HG02943 (cell line): ENCODE measurements at regions not wholly inside any gene's neighbourhood (a gene's known extent, or its start where the extent isn't known, plus 50 kb on each side); places are given as distances from the start of the nearest gene placed in this dataset.

Experiments
- ATAC-seq: cut with Tn5 transposase; IDR thresholded peaks from one replicate; pipeline ENCODE4 v1.9.1; 2021; ENCODE audit warnings: mild to moderate bottlenecking, low read depth, moderate library complexity; ENCODE audit not compliant: unreplicated experiment

DNA sequence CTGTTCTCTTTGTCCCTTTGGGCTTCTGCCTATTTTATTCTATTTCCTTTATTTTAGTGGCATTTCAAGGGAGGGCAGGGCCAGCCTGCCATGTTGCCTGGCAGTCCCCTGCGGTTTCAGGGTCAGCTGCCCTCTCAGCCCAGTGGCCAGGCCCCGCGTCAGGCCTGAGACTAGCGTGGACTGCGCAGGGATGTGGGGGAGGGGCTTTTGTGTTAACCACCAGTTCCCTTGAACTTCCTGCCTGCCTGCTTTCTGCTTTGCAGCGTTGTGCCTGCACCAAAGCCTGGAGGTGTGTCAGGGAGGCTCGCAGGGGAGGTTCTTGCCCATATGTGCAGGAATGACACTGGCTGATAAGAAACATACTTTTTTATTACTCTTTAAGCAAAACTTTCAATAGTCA, 157.6 kb downstream of the SLC35B3 start:
- no peak for ATAC-seq

DNA sequence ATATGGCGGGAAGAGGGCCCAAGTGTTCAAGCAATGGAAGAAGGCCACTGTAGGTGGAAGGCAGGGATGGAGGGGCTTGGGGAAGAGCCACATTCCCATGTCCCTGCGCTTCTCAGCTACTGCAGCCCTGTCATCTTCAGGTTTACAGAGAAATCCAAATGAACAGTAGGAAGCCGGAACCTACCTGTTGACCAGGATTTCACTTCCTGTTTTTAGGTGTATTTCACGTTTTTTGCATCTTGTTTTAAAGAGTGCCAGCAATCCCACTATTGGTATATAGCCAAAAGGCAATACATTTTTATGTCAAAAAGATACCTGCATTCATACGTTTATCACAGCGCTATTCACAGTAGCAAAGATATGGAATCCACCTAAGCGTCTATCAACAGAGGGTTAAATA, 159.2 kb downstream of the SLC35B3 start:
- no peak for ATAC-seq

DNA sequence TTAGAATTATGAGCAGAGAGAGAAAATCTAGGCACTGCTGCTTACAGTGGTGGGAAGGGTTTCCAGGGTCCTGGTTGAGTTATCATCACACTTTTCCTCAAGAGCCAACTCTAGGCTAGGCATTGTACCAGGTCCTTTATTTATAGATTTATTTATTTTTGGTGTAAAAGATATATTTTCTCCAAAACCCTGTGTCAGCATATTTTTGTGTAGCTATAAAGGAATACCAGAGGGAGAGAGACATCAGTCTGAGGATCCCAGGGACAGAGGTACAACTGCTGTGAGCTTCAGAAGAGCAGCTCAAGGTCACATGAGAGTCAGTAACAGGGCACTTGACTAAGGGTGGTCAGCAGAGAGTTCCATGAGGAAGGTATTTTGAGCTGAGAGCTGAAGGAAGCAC, 159.7 kb downstream of the SLC35B3 start:
- ATAC-seq = no peak

DNA sequence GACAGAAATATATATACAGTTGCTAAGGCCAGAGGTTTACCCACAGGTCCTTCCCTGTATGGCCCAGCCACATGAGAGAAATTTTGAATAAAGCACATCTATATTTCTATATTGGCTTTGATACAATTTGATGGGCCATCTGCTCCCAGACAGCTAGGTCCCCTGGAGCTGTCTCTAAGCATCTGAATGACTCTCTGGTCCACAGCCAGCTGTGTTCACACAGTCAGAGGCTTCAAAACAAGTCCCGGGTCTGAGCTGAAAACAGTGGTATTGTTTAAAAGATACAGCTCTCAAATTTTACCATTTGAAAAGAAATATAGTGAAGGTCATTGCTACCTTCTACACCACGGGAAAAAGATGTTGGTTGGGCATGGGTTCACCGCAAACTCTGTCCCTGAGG, 161.1 kb downstream of the SLC35B3 start:
- no peak for ATAC-seq

DNA sequence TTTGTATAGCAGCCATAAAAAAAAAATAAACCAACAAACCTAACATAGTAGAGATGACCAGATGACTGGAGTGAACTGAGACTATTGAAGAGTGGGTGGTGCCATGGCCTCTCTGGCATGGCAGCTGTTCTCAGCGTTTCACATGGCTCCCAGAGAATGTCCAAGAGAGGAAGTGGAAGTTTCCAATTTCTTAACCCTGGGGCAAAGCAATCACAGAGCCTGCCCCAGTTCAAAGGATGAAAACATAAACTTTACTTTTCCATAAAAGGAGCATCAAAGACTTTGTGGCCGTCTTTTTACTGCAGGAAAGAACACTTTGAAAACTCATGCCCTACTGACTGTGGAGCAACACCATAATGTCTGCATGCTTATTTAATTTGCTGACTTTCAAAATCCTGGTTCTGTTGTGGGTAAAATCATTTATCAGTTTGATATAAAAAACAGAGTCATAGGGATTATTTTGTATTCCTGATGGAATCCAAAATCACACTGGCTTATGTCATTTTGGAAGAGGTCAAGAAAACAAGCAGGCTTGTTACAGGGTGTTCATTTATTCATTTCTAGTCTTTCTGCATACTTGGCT, 165.4 kb downstream of the SLC35B3 start:
- no peak for ATAC-seq

DNA sequence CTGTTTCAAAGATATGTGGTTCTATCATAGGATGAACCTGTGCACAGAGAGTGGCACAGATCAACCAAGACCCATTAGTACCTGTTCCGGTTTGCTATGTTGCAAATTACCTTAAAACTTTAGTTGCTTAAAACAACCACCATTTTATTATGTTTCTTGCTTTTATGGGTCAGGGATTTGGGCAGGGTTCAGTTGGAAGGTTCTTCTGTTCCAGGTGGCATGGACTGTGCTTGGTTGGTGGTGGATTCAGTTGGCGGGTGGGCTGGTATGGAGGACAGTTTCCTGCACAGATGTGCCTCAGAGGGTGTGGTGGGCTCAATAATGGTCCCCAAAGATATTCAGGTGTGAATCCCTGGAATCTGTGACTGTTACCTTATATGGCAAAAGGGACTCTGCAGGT, 166.3 kb downstream of the SLC35B3 start:
- ATAC-seq = no peak

DNA sequence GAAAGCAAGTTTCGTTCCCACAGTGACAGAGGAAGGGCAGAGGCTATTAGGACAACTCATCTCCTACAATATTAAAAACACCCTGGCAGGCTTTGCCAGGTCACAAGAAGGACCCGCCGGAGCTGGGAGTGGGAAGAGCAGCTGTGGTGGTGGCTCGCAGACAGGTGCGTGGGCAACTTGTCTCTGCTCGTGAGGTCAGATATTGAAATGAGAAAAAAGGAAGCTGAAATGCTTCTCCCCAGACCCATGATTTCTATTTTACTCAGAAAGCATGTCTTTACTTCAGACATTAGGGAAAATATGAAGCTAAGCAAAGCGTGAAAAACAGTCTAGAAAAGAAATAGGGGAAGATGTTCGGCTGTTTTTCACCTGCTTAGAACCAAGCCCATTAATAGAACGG, 166.3 kb upstream of the EEF1E1 start:
- no peak for ATAC-seq

DNA sequence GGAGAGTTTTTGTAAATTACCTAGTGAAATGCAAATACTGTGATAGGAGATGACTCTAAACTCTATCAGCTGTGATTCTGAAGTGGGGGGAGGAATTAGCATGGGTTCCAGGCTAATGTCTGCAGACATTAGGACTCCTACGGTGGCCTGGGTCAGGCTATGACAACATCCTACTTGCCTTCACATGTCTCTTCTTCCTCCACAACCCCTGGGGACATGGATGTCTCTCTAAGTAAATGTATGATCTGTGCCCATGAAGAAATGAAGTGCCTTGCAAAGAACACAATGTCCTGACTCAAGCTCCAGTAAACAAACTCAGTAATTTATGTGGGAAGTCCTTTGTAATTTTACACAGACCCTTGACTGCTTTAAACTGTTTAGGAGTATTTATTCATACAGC, 165.8 kb upstream of the EEF1E1 start:
- no peak for ATAC-seq

DNA sequence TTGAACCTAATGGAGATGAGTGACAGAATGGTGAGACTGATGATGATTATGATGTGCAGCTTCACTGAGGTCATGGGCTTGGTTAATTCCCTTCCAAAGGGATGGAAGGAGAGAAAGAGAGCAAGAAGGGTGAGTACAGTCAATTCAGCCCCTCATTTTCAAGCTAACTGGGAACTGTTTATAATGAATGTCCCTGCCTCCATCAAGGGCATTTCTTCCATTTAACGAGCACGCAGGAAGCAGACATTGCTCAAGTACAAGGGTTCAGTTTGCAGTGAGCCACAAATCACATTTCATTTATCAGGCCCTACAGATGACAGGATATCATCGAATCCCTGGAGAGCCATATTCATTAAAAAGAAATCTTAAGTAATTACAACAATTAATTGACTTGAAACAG, 158.3 kb upstream of the EEF1E1 start:
- no peak for ATAC-seq

DNA sequence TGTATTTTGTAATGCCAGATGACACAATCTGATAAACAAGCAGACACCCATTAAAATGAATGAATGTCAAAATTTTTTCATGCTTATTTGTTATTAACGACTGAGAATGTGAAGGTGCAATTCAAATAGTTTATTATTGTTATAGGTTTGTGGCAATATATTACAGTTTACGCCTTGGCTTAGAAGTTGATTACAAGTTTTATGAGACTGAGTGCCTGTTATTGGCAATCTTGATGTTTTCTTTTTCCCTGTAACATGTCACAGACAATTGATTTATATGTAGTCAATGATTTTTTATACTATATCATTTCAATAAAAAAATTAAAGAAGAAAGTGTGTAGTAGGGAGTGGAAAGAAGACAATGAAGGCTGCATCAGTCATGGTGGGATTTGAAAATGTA, 144.1 kb upstream of the EEF1E1 start:
- ATAC-seq = no peak

DNA sequence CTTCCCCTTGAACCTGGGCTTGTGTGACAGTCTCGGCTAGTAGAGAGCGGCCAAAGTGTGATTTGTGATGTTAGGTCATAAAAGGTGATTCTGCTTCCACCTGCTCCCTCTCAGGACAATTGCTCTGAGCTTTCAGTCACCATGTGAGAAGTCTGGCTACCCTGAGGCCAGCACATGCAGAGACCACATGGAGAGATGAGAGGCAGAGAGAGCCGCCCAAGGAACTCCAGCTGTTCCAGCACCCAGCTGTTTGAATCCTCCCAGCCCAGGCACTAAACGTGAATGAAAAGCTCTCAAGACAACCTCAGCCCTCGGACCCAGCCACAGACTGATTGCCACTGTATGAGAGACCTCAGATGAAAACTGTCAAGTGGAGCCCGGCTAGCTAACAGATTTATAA, 143.4 kb upstream of the EEF1E1 start:
- no peak for ATAC-seq

DNA sequence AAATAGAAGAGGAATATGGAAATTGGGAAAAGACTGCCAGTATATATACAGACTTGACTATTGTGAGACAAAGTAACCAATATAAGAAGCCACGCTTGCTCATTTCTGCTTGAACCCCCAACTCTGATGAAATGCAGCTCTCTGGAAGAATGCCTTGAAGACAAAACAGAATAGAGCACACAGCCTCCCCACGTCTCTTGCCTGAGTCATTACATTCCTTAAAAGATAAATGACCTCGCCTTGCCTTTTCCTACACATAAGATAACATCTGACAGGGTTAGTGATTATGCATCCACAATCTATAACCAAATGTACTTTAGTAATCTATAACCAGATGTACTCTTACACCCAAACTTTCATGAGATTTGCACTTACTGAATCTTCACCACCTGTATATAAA, 141.1 kb upstream of the EEF1E1 start:
- ATAC-seq = no peak

DNA sequence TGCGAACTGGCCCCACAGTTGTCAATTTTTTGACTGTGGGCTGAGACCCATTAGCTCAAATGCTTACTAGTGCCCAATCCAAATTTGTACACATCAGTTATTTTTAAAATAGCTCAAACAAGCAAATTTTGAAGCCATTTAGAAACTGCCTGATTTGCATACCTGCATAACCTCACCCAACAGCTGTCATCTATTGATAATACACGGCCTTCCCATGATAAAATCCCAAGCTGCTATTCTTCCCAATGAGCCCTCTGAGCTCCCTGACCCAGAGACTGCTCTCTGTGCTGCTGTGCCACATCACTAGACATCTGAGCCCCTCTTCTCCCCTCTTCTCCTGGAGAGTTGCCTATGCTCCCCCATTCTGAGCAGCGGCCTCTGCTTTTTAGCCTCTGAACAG, 140.5 kb upstream of the EEF1E1 start:
- ATAC-seq = no peak

DNA sequence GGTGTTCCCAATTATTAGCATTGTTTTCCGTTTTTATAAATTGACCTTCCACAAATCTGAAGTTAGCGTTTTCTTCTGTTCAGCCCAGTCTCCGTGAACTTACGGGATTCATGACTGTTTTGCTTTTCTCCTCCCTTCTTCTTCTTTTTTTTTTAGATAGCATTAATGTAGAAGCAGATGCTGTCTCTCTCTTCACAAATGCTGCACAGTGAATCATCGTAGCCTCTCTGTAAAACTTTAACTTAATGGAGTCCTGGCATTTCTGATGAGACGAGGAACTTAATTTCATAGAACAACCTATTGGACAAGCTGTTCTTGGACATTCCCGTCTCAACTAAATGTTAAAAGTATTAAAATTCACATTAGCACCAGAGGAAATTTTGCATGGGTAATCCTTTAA, 138.0 kb upstream of the EEF1E1 start:
- no peak for ATAC-seq

DNA sequence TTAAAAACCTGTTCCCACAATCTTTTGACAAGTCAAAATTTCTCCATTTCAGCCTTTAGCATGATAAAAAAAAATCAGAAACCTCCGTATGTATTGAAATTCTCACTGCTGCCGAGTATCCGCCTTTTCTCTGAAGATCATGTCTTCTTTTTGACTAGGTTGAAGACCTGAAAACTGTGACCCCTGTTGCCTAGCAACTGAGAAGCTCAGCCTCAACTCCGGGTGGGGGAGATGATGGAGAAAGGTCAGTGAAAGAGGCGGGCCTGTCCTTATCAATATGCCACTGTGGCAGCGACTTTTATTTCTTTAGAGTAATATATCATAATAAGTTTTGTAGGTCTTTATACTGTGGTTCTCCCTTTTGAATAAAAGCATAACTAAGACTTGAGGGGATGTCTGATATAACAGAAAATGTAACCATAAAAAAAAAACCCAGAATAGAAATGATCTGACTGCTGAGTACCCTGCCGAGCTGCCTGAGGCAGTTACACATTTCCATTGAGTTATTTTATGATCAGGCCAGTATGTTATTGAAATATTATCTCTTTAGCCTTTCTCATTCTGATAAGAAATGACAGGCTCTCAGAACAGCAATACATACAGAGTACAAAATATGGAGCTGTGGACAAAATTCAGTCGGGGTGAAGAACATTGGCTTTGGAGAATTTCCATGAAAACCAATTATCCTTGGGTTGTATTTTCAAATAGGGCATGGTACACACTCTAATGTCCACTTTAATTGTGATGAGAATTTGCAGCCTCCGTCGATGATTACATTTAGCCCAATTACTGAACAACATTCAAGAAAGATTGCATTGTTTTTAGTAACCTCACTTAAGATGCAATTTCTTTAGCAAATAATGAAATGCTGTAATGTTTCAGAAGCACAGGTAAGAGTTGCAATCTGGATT, 136.7 kb upstream of the EEF1E1 start:
- ATAC-seq = no peak

DNA sequence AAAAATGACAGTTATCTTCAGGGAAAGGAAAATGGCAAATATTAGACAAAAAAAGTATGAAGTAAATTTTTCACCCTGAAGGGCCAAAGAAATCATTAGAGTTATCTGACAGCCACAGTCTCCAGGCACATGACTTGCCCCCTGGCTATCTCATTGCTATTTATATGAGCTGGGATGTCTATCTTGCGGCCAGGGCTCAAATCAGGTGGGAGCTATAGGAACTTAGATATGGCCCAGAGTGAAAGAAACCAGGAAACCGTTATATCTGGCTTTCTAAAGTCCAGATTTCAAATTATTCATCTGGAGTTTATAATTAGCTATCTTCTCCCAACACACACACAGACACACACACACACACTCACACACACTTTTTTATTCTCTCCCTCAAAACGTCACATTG, 135.3 kb upstream of the EEF1E1 start:
- no peak for ATAC-seq

DNA sequence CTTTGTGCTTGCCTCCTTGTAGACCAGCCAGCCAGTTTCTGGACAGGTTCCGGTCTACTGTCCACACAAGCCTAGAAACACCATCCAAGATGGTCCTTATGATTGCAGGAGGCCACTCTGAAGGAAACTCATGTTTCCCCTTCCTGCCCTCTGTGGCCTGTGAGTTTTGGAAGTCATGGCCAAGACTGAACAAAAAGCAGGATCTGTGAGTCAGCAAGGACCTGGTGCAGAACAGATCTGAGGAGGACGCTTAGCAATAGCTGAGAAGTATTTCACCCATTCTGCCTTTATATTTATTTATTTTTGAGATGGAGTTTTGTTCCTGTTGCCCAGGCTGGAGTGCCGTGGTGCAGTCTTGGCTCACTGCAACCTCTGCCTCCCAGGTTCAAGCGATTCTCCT, 134.6 kb upstream of the EEF1E1 start:
- no peak for ATAC-seq

DNA sequence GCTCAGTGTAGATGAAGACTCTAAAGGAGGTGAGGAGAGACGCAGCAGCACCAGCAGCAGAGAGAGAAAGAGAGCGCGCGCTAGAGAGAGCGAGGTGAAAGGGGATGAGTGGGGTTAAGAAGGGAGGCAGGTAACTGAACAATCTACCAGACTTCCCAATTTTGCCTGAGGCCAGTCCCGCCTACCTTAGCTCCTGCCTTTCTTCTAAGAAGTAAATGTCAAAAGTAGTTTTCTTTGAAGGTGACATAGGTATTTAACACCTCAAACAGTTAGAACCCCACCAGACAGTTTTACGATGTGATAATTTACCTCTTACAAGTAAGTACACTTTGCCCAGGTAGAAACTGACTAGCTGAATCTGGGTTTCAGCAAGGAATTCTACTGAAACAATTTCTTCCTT, 132.0 kb upstream of the EEF1E1 start:
- ATAC-seq = no peak

DNA sequence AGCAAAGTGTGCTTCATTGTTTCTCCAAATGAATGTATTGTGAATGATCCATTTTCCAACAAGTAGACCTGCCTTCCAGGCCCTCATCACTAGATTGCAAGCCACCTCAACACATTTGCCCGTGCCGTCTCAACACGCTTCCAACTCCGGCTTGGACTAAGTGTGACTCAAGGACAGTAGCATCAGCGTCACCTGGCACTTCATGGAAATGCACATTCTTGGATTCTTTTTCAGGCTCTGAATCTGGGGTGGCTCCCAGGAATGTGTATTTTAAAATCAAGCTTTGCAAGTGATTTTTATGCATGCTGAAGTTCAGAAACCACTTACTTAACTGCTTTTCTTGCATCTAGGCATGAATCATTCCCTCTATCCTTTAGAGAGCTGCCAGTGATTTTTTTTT, 129.6 kb upstream of the EEF1E1 start:
- ATAC-seq = no peak

DNA sequence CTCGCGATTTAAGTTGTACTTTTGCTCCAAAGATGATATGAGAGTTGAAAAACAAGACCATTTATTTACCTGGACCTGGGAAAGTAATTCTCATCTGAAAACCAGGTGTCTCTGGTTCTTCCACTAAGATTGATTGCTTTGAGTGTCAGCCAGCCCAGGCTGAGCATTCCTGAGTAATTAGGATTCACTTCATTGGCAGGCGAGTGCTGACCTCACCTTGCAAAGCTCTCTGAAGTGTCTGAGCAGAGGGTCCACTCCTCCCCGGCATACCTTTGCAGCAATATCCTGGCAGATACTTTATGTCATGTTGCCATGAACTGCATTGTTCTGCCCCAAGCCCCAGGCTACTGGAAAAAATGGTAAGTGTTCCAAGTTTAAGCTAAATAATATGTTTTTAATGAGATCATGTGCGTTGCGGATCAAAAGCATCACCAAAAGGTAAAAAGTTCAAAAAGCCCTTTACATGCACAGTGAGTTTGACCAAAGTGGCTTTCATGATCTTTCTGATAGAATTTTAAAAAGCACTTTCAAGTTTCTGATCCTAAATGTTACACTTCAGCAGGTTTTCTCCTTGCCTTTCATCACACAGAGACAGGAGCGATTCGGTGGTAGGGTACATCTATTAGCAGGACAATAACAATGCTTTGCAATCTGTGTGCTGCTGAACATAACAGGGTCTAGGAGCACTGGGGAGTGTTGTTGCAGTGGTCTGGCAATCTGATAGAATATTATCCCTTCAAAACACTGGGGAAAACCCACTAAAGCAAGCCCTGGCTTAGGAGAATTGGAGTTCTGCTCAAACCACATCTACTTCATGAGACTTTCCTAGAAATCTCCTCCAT, 127.8 kb upstream of the EEF1E1 start:
- no peak for ATAC-seq

DNA sequence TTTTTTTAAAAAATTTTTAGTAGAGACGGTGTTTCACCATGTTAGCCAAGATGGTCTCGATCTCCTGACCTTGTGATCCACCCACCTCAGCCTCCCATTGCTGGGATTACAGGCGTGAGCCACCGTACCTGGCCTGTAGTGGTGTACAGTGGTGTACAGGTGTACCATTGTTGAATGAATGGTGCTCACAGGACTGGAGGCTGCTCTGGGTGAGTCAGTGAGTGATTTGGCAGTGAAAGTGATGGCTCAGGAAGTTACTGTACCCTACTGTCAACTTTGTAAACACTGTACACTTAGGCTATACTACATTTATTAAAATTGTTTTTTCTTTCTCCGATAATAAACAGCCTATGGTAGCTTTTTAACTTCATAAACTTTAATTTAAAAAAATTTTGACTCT, 122.8 kb upstream of the EEF1E1 start:
- no peak for ATAC-seq
